PC-9 (cell line): ENCODE measurements at regions not wholly inside any gene's neighbourhood (a gene's known extent, or its start where the extent isn't known, plus 50 kb on each side); places are given as distances from the start of the nearest gene placed in this dataset.

Experiments used
- BruUV-seq: library from RNA; stranded (reverse); fragments of 400-500 nt; replicated peaks from 2 replicates; lab custom pipeline; 2021; lab: Mats Ljungman, UMichigan
- CTCF ChIA-PET: fragments of 300-600 bp; sonication (Branson Sonifier 250); formaldehyde crosslinking; loops from one replicate; lab custom pipeline; 2022; ENCODE audit warnings: antibody characterized with exemption; lab: Charles Lee
- POLR2A ChIA-PET: fragments of 300-600 bp; sonication (Branson Sonifier 250); formaldehyde crosslinking; loops from one replicate; lab custom pipeline; 2022; ENCODE audit warnings: antibody characterized with exemption; ENCODE audit not compliant: unreplicated experiment; lab: Charles Lee
- DNase-seq, 2 experiments: peaks; one replicate each; pipeline versions ENCODE4 v3.0.0 to v3.0.0-alpha.2; 2015 to 2022; ENCODE audit warnings: mixed read lengths in 1 of 2
- H2AFZ ChIP-seq: fragments of 200-600 bp; sonication (generic); 2 replicates; pipeline ENCODE4 v1.8.1; 2017; ENCODE audit warnings: antibody characterized with exemption
- H3F3A ChIP-seq: fragments of 200-600 bp; sonication (generic); 2 replicates; pipeline ENCODE4 v1.8.1; 2017; ENCODE audit warnings: antibody characterized with exemption, mild to moderate bottlenecking, low read depth; ENCODE audit not compliant: insufficient read depth
- H3K27ac ChIP-seq: fragments of 200-600 bp; sonication (generic); 2 replicates; pipeline ENCODE4 v1.6.1; 2016; ENCODE audit warnings: mixed run types
- H3K27me3 ChIP-seq: fragments of 200-600 bp; sonication (generic); 2 replicates; pipeline ENCODE4 v1.6.1; 2016; ENCODE audit warnings: low read depth, mixed run types; ENCODE audit not compliant: insufficient read depth
- H3K36me3 ChIP-seq: fragments of 200-600 bp; sonication (generic); 2 replicates; pipeline ENCODE4 v1.6.1; 2016; ENCODE audit warnings: low read depth, mixed run types
- H3K4me1 ChIP-seq: fragments of 200-600 bp; sonication (generic); replicated peaks from 2 replicates; pipeline ENCODE4 v1.6.1; 2016; ENCODE audit warnings: mixed run types; ENCODE audit not compliant: insufficient read depth
- H3K4me2 ChIP-seq: fragments of 200-600 bp; sonication (generic); 2 replicates; pipeline ENCODE4 v1.6.1; 2017; ENCODE audit warnings: mixed run types
- H3K4me3 ChIP-seq: fragments of 200-600 bp; sonication (generic); 2 replicates; pipeline ENCODE4 v1.6.1; 2016; ENCODE audit warnings: mixed run types
- H3K79me2 ChIP-seq: fragments of 200-600 bp; sonication (generic); 2 replicates; pipeline ENCODE4 v1.6.1; 2017; ENCODE audit warnings: low read depth, mixed run types
- H3K9me2 ChIP-seq: fragments of 200-600 bp; sonication (generic); 2 replicates; pipeline ENCODE4 v1.8.1; 2017; ENCODE audit warnings: mild to moderate bottlenecking; ENCODE audit not compliant: insufficient read depth
- H3K9me3 ChIP-seq: fragments of 200-600 bp; sonication (generic); 2 replicates; pipeline ENCODE4 v1.8.1; 2016; ENCODE audit warnings: low read depth; ENCODE audit not compliant: insufficient read depth
- H4K20me1 ChIP-seq: fragments of 200-600 bp; sonication (generic); 2 replicates; pipeline ENCODE4 v1.8.1; 2017; ENCODE audit not compliant: insufficient read depth
- EZH2 ChIP-seq: fragments of 200-600 bp; sonication (generic); IDR thresholded peaks from 2 replicates; pipeline ENCODE4 v1.8.0; 2017; ENCODE audit warnings: antibody characterized with exemption, low read depth
- intact Hi-C: fragments of 100-400 bp; cut with micrococcal nuclease; formaldehyde crosslinking; loops from one replicate; pipeline ENCODE4 v1.10.0; 2022; ENCODE audit not compliant: unreplicated experiment
- TF ChIP-seq, protein P1 (sequence below): fragments of 200-600 bp; sonication (generic); conservative IDR thresholded peaks from 2 replicates; pipeline ENCODE4 v1.6.1; 2017; ENCODE audit warnings: mixed run types, antibody characterized with exemption, mild to moderate bottlenecking, moderate library complexity

DNA sequence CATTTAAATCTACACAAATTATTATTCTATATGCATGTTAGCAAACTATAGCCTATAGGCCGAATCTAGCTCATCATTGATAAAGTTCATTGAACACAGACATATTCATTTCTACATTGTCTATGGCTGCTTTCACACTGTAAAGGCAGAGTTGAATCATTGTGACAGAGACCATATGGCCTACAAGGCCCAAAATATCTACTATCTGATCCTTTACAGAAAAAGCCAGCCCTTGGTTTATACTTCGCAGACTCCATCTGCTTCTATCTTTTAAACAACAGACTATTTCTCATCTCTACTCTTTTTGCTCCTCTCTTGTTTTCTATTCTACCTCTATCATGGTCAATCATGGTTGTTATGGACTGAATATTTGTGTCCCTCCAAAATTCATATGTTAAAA, 190.7 kb downstream of the EXOC5 start:
- no peaks in the 10 kb centered on the region for H3K79me2 ChIP-seq
- H3K36me3 ChIP-seq = no peaks in the 10 kb centered on the region
- no peak for TF ChIP-seq EZH2
- TF ChIP-seq, protein P1, sequence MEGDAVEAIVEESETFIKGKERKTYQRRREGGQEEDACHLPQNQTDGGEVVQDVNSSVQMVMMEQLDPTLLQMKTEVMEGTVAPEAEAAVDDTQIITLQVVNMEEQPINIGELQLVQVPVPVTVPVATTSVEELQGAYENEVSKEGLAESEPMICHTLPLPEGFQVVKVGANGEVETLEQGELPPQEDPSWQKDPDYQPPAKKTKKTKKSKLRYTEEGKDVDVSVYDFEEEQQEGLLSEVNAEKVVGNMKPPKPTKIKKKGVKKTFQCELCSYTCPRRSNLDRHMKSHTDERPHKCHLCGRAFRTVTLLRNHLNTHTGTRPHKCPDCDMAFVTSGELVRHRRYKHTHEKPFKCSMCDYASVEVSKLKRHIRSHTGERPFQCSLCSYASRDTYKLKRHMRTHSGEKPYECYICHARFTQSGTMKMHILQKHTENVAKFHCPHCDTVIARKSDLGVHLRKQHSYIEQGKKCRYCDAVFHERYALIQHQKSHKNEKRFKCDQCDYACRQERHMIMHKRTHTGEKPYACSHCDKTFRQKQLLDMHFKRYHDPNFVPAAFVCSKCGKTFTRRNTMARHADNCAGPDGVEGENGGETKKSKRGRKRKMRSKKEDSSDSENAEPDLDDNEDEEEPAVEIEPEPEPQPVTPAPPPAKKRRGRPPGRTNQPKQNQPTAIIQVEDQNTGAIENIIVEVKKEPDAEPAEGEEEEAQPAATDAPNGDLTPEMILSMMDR = no peak
- H4K20me1 ChIP-seq = no peaks in the 10 kb centered on the region
- H3K4me2 ChIP-seq = no peak overlapping the region
- no TSS peak for BruUV-seq
- ChIA-PET POLR2A (no interaction called here), CTCF (no interaction called here)
- no peaks in the 10 kb centered on the region for H3K4me1 ChIP-seq
- no peak overlapping the region for H2AFZ ChIP-seq
- no peaks in the 10 kb centered on the region for H3K27me3 ChIP-seq
- H3K27ac ChIP-seq = no peak overlapping the region
- no peaks in the 10 kb centered on the region for H3K9me2 ChIP-seq
- no peak overlapping the region for H3K4me3 ChIP-seq
- intact Hi-C loops = no loop called here
- no peaks in the 10 kb centered on the region for H3K9me3 ChIP-seq
- DNase-seq = no peak
- H3F3A ChIP-seq = no peaks in the 10 kb centered on the region

DNA sequence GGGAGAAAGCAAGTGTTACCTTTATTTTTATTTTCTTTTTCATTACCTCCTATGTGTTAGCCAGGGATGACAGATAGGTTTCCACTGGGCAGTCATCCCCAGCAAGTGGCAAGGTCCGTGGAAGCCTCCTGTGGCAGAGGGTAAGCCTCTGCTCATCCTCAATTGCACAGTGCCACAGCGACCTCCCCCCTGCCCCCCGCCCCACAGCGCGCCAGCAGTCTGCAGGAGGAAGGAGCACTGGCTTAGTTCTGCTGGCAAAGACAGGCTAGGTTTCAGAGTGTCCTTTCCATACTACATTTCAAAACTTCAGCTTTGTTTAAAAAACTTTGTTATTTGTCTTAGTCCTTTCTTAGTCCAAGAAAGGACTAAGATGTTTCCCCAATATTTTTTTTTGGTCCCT, 194.7 kb downstream of the EXOC5 start:
- H3K27ac ChIP-seq = no peak overlapping the region
- no peaks in the 10 kb centered on the region for H3K4me1 ChIP-seq
- H3K4me3 ChIP-seq = no peak overlapping the region
- no peaks in the 10 kb centered on the region for H3K79me2 ChIP-seq
- CTCF ChIA-PET = no interaction called here
- H2AFZ ChIP-seq = no peak overlapping the region
- DNase-seq = no peak
- POLR2A ChIA-PET = no interaction called here
- peaks cover 2% of the 10 kb centered on the region; the same call in 1 of the 2 replicates for H3K9me3 ChIP-seq
- intact Hi-C loops = no loop called here
- no peak overlapping the region for H3K4me2 ChIP-seq
- H3K27me3 ChIP-seq = no peaks in the 10 kb centered on the region
- H3K36me3 ChIP-seq = no peaks in the 10 kb centered on the region
- no peaks in the 10 kb centered on the region for H4K20me1 ChIP-seq
- TF ChIP-seq, protein P1 = no peak
- TF ChIP-seq EZH2 = no peak
- no peaks in the 10 kb centered on the region for H3K9me2 ChIP-seq
- BruUV-seq = no TSS peak
- H3F3A ChIP-seq = no peaks in the 10 kb centered on the region

DNA sequence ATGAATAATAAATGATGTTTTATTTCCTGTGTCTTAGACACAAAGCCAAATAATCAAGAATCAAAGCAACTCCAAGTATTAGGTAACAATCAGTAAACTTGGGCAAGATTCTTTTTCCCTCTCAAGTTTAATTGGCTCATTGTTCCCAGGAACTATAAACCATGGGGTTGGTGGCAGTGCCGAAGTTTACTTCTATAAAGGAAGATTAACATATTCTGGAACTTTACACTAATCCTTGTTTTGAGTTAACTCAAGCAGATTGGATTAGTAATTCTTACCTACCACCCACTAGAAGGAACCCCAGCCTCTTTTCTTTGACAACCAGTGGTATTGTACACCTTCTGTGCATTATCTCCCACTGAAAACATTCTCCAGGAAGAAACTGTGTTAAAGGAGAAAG, 197.1 kb downstream of the EXOC5 start:
- TF ChIP-seq EZH2 = no peak
- TF ChIP-seq, protein P1 = no peak
- POLR2A ChIA-PET = no interaction called here
- H3K27me3 ChIP-seq = no peaks in the 10 kb centered on the region

More for the DNA sequence above, 197.1 kb downstream of the EXOC5 start:
- CTCF ChIA-PET = interaction anchor here (0.6 kb wide), 1 partner anchor 179 kb away, joined by 3 read pairs; no protein-coding TSS in a partner anchor
- no peak for DNase-seq
- no peak overlapping the region for H3K4me2 ChIP-seq
- H3K4me3 ChIP-seq = no peak overlapping the region
- H3K4me1 ChIP-seq = no peaks in the 10 kb centered on the region
- H3K9me2 ChIP-seq = no peaks in the 10 kb centered on the region
- no TSS peak for BruUV-seq
- H4K20me1 ChIP-seq = no peaks in the 10 kb centered on the region
- intact Hi-C loops = no loop called here
- peaks cover 2% of the 10 kb centered on the region; the same call in 1 of the 2 replicates for H3K9me3 ChIP-seq
- H3K36me3 ChIP-seq = no peaks in the 10 kb centered on the region
- no peak overlapping the region for H3K27ac ChIP-seq
- H2AFZ ChIP-seq = no peak overlapping the region
- H3K79me2 ChIP-seq = no peaks in the 10 kb centered on the region
- no peaks in the 10 kb centered on the region for H3F3A ChIP-seq
